ENCODE measurements at regions not wholly inside any gene's neighbourhood (a gene's known extent, or its start where the extent isn't known, plus 50 kb on each side); places are given as distances from the start of the nearest gene placed in this dataset.

DNA sequence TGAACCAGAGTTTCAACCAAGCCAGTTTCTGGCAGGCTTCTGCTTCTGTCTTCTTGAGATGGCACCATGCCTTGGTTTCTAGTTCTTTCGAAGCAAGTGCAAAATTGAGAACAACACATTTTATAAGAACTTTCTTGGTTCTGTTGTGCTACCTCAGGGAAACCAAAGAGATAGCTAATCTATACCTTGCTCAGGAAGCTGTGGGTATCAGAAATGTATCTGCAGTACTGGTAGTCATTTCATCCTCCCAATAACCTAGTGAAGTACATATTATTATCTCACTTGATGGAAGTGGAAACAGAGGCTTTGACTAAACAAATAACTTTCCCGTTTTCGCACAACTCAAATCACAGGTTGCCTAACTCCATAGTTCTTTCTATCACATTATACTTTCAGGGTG lies 246.6 kb downstream of the ENC1 start (continued):
- TF ChIP-seq STAT1 (IDR thresholded peaks at IDR 0.05; ENCODE audit: unreplicated experiment) (no peak), NANOG (IDR thresholded peaks at IDR 0.05; ENCODE audit: borderline replicate concordance) (no peak), ZNF331 (CRISPR knock-in tag; IDR thresholded peaks at IDR 0.05; ENCODE audit: low read depth) (no peak), POLR2AphosphoS5 (IDR thresholded peaks at IDR 0.05; ENCODE audit: low read depth) (no peak), CREB1 (CRISPR knock-in tag; IDR thresholded peaks at IDR 0.05; ENCODE audit: low read depth) (no peak)
- TF ChIP-seq, protein P1, sequence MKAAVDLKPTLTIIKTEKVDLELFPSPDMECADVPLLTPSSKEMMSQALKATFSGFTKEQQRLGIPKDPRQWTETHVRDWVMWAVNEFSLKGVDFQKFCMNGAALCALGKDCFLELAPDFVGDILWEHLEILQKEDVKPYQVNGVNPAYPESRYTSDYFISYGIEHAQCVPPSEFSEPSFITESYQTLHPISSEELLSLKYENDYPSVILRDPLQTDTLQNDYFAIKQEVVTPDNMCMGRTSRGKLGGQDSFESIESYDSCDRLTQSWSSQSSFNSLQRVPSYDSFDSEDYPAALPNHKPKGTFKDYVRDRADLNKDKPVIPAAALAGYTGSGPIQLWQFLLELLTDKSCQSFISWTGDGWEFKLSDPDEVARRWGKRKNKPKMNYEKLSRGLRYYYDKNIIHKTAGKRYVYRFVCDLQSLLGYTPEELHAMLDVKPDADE (IDR thresholded peaks at IDR 0.05) = no peak

DNA sequence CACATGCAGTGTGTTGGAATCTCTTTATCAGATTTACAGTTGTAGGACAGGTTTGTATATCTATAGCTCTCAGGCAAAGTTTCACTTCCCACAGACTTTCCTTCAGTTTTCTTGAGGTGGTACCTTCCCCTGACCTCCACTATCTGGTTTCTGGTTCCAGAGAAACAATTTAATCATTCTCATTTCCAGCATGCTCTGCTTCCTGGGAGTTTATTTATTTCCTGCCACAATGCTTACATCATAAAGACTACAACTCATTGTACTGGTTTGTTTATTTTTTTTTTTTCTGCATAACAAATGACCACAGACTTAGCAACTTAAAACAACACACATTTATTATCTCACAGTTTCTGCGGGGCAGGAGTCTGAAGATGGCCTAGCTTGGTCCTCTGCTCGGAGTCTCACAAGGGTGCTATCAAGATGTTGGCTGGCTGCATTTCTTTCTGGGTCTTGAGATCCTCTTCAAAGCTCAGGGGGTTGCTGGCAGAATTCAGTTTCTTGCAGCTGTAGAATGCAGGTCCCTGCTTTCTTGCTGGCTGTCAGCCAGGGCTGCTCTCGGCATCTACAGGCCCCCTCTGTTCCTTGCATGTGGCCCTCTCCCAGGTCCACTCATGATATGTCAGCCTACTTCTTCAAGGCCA lies 247.7 kb downstream of the ENC1 start:
- no peaks in the 10 kb centered on the region for H3K36me3 Mint-ChIP-seq (ENCODE audit: low read depth)
- TF ChIP-seq STAT1 (IDR thresholded peaks at IDR 0.05; ENCODE audit: unreplicated experiment) (no peak), EZH2phosphoT487 (IDR thresholded peaks at IDR 0.05; ENCODE audit: unreplicated experiment) (no peak), EZH2 (IDR thresholded peaks at IDR 0.05; ENCODE audit: low read depth, unreplicated experiment) (no peak), ZNF114 (CRISPR knock-in tag; IDR thresholded peaks at IDR 0.05) (no peak), JUNB (IDR thresholded peaks at IDR 0.05; ENCODE audit: unreplicated experiment) (no peak), CREB1 (CRISPR knock-in tag; IDR thresholded peaks at IDR 0.05; ENCODE audit: low read depth) (no peak), POLR2AphosphoS5 (IDR thresholded peaks at IDR 0.05; ENCODE audit: low read depth) (no peak), NANOG (IDR thresholded peaks at IDR 0.05; ENCODE audit: borderline replicate concordance) (no peak), ZNF331 (CRISPR knock-in tag; IDR thresholded peaks at IDR 0.05; ENCODE audit: low read depth) (no peak)
- TF ChIP-seq, protein P2, sequence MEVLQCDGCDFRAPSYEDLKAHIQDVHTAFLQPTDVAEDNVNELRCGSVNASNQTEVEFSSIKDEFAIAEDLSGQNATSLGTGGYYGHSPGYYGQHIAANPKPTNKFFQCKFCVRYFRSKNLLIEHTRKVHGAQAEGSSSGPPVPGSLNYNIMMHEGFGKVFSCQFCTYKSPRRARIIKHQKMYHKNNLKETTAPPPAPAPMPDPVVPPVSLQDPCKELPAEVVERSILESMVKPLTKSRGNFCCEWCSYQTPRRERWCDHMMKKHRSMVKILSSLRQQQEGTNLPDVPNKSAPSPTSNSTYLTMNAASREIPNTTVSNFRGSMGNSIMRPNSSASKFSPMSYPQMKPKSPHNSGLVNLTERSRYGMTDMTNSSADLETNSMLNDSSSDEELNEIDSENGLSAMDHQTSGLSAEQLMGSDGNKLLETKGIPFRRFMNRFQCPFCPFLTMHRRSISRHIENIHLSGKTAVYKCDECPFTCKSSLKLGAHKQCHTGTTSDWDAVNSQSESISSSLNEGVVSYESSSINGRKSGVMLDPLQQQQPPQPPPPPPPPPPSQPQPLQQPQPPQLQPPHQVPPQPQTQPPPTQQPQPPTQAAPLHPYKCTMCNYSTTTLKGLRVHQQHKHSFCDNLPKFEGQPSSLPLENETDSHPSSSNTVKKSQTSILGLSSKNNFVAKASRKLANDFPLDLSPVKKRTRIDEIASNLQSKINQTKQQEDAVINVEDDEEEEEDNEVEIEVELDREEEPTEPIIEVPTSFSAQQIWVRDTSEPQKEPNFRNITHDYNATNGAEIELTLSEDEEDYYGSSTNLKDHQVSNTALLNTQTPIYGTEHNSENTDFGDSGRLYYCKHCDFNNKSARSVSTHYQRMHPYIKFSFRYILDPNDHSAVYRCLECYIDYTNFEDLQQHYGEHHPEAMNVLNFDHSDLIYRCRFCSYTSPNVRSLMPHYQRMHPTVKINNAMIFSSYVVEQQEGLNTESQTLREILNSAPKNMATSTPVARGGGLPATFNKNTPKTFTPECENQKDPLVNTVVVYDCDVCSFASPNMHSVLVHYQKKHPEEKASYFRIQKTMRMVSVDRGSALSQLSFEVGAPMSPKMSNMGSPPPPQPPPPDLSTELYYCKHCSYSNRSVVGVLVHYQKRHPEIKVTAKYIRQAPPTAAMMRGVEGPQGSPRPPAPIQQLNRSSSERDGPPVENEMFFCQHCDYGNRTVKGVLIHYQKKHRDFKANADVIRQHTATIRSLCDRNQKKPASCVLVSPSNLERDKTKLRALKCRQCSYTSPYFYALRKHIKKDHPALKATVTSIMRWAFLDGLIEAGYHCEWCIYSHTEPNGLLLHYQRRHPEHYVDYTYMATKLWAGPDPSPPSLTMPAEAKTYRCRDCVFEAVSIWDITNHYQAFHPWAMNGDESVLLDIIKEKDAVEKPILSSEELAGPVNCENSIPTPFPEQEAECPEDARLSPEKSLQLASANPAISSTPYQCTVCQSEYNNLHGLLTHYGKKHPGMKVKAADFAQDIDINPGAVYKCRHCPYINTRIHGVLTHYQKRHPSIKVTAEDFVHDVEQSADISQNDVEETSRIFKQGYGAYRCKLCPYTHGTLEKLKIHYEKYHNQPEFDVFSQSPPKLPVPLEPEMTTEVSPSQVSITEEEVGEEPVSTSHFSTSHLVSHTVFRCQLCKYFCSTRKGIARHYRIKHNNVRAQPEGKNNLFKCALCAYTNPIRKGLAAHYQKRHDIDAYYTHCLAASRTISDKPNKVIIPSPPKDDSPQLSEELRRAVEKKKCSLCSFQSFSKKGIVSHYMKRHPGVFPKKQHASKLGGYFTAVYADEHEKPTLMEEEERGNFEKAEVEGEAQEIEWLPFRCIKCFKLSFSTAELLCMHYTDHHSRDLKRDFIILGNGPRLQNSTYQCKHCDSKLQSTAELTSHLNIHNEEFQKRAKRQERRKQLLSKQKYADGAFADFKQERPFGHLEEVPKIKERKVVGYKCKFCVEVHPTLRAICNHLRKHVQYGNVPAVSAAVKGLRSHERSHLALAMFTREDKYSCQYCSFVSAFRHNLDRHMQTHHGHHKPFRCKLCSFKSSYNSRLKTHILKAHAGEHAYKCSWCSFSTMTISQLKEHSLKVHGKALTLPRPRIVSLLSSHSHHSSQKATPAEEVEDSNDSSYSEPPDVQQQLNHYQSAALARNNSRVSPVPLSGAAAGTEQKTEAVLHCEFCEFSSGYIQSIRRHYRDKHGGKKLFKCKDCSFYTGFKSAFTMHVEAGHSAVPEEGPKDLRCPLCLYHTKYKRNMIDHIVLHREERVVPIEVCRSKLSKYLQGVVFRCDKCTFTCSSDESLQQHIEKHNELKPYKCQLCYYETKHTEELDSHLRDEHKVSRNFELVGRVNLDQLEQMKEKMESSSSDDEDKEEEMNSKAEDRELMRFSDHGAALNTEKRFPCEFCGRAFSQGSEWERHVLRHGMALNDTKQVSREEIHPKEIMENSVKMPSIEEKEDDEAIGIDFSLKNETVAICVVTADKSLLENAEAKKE (CRISPR knock-in tag; IDR thresholded peaks at IDR 0.05) = no peak
- TF ChIP-seq, protein P1 (IDR thresholded peaks at IDR 0.05) = no peak
- TF ChIP-seq, protein P3, sequence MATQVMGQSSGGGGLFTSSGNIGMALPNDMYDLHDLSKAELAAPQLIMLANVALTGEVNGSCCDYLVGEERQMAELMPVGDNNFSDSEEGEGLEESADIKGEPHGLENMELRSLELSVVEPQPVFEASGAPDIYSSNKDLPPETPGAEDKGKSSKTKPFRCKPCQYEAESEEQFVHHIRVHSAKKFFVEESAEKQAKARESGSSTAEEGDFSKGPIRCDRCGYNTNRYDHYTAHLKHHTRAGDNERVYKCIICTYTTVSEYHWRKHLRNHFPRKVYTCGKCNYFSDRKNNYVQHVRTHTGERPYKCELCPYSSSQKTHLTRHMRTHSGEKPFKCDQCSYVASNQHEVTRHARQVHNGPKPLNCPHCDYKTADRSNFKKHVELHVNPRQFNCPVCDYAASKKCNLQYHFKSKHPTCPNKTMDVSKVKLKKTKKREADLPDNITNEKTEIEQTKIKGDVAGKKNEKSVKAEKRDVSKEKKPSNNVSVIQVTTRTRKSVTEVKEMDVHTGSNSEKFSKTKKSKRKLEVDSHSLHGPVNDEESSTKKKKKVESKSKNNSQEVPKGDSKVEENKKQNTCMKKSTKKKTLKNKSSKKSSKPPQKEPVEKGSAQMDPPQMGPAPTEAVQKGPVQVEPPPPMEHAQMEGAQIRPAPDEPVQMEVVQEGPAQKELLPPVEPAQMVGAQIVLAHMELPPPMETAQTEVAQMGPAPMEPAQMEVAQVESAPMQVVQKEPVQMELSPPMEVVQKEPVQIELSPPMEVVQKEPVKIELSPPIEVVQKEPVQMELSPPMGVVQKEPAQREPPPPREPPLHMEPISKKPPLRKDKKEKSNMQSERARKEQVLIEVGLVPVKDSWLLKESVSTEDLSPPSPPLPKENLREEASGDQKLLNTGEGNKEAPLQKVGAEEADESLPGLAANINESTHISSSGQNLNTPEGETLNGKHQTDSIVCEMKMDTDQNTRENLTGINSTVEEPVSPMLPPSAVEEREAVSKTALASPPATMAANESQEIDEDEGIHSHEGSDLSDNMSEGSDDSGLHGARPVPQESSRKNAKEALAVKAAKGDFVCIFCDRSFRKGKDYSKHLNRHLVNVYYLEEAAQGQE (IDR thresholded peaks at IDR 0.05; ENCODE audit: unreplicated experiment) = no peak
- Histone ChIP-seq H3K4me2 (no peak overlapping the region), H3K9me2 (ENCODE audit: insufficient read depth) (no peaks in the 10 kb centered on the region), H3K36me3 (ENCODE audit: insufficient read depth) (no peaks in the 10 kb centered on the region), H3K27ac (ENCODE audit: low read depth) (no peak overlapping the region), H3K27me3 (ENCODE audit: insufficient read depth) (peaks cover 27% of the 10 kb centered on the region), H3K79me2 (replicated peaks; ENCODE audit: insufficient read depth) (no peaks in the 10 kb centered on the region), H4K20me1 (replicated peaks; ENCODE audit: insufficient read depth) (no peaks in the 10 kb centered on the region), H3K4me1 (ENCODE audit: insufficient read depth) (peaks cover 20% of the 10 kb centered on the region), H3F3A (replicated peaks; ENCODE audit: low read depth) (no peaks in the 10 kb centered on the region), H3K4me3 (no peak overlapping the region), H2AFZ (no peak overlapping the region)
- no peaks in the 10 kb centered on the region for H3K9me3 Mint-ChIP-seq
- peaks cover 13% of the 10 kb centered on the region for H3K27me3 Mint-ChIP-seq (ENCODE audit: insufficient read depth, low read depth, poor library complexity)
- no peak overlapping the region for H3K27ac Mint-ChIP-seq
- ATAC-seq (no peak), DNase-seq (ENCODE audit: low spot score) (no peak)
- peaks cover 25% of the 10 kb centered on the region for H3K4me1 Mint-ChIP-seq
- H3K4me3 Mint-ChIP-seq = no peak overlapping the region

Data from GM23338 (cell line).